Stimulated activated CD4-positive, alpha-beta T cell treated with anti-CD3 and anti-CD28 coated beads, Interleukin-12 subunit alpha, Interleukin-12 subunit beta, amount 100 ng/mL, for 24 hours (primary cell): ENCODE measurements at regions not wholly inside any gene's neighbourhood (a gene's known extent, or its start where the extent isn't known, plus 50 kb on each side); places are given as distances from the start of the nearest gene placed in this dataset.
"Not testable (repeated sequence)": the region's sequence is repeated elsewhere in the genome, so short reads cannot be mapped to it uniquely, and the experiment has no call there.

Experiments
- DNase-seq, 2 experiments: peaks; one replicate each; pipeline ENCODE4 v3.0.0-alpha.2; 2020; ENCODE audit warnings: low read depth in 2 of 2

DNA sequence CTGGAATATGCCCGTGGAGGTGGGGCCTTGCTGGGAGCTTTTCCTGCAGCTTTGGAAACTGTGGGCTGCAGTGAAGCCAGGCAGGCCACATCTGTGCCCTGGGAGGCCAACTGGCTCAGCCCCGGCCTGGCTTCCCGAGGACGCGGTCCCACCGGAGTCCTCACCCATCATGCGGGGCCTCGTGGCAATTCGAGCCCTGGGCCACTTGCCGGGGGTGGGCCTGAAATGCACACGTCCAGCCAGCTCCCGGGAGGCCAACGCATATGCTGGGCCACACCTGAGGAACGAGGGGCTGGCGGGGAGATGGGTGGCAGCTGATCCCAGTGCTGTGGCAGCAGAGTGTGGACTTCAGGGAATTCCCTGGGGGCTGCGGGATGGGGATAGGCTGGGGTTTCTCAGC lies 172.4 kb upstream of the GSE1 start:
- DNase-seq = no peak

DNA sequence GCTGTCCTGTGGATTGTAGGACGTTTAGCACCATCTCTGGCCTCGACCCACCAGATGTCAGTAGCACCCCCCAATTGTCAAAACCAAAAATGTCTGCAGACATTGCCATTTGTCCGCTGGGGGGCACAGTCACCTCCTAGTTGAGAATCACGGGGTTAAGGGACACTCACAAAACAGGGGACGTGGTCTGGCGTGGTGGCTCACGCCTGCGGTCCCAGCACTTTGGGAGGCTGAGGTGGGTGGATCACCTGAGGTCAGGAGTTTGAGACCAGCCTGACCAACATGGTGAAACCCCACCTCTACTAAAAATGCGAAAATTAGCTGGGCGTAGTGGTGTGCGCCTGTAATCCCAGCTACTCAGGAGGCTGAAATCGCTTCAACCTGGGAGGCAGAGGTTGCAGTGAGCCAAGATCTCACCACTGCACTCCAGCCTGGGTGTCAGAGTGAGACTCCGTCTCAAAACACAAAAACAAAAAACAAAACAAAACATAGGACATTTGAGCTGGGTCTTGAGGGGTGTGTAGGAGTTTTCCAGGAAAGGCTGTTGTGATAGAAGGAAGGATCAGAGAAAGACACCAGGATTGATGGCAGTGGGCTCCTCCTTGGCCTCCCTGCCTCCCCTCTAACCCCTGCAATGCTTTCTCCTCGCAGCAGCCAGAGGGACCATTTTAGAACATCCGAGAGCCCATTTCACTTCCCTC lies 171.8 kb upstream of the GSE1 start:
- DNase-seq = no peak

DNA sequence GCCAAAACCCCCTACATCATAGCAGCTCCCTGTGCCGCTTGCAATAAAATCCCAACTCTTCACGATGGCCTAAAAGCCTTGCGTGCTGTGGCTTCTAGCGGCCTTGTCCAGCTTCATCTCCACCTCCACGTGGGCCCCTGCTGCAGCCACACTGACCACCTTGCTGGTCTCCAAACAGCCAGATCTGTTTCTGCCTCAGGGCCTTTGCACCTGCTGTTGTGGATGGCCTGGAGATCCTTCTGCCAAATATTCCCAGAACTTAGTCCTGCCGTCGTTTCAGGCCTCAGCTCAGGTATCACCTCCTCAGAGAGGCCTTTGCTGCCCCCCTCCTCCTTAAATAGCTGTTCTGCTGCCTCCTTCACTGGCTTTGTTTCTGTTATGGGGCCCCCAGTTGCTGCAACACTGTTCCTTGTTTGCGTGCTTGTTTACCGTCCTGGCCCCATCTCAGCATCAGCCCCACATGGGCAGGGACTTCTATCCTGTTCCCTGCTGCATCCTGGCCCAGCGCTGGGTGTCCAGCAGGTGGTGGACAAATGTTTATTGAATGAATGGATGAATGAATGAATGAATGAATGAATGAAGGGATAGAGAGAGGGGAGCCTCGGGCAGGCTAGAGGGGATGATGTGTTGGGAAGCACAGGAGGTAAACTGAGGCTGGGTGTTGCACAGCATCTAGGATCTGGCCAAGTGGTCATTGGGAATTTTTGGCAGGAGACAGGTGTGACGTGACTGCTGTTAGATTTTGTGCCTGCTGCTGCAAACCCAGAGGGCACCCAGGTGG lies 171.0 kb upstream of the GSE1 start:
- DNase-seq = no peak

DNA sequence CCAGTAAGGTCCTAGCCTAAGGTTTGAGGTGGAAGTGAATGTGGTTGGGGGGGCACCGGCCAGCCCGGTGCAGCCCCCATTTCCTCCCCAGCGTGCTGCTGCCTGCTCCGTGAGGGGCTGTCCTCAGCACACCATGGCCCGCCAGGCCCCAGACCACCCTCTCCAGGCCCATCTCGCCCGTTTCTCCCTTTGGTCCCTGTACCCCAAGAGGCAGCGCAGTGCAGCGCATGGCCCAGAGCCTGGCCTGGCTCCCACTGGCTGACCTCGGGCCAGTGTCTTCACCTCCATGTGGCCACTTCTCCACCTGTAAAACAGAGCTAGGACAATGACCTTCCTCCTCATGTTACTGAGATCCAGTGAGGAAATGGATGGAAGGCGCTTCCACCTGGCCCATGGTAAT lies 170.0 kb upstream of the GSE1 start:
- DNase-seq = no peak

- no peak for DNase-seq
Measured at GRCh38 chr16:85443531-85443930, 169.6 kb upstream of the GSE1 start.

DNA sequence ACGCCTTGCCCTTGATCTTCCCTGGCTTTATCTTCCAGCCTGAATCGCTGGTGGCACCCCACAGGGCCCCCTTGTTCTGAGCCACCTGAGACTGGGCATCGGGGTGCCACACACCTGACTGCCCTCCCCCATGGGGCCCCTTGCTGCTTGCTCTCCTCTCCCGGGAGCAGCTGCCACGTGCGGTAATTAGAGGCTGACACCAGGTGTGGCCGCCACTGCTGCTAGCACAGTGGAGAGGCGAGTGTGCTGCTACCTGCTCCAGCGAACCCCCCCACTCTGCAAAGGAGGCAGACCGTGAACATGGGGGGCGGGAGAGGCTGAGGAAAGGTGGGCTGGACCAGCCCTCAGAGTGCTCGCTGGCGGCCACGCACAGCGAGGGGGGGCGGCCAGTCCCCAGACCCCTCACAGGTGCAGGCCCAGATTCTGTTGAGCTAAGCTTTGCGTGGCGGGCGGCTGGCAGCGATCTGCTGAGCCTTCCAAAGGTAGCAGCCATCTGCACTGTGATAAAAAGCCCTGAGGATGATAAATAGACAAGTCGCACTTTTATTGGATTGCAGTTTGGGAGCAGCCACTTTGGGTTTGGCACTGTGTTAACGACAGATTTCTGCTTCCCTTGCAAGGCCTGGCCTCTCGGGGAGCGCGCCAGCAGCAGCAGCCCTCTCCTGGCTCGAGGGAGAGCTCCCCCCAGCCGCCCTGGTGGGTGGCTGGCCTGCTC lies 167.9 kb upstream of the GSE1 start:
- DNase-seq = no peak

DNA sequence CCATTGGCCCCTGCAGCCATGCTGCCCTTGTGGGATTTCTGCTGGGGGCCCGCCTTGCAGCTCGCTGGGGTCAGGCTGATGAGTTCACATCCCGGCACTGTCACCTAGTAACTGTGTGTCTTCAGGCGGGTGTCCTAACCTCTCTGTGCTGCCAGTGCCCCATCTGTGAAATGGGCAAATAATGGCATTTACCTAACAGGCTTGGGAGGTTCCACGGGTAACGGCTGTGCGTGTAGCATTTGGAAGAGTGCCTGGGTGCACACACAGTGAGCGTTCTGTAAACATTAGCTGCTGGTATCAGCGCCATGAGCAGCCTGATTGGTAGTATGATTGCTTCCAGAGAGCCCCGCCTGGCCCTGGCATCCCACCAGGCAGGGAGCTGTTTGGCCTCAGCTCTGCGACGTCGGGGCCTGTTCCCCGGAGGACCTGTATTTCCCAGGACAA lies 167.3 kb upstream of the GSE1 start:
- no peak for DNase-seq

GRCh38 chr16:85446951-85447692 lies 166.0 kb upstream of the GSE1 start:
- no peak for DNase-seq

DNA sequence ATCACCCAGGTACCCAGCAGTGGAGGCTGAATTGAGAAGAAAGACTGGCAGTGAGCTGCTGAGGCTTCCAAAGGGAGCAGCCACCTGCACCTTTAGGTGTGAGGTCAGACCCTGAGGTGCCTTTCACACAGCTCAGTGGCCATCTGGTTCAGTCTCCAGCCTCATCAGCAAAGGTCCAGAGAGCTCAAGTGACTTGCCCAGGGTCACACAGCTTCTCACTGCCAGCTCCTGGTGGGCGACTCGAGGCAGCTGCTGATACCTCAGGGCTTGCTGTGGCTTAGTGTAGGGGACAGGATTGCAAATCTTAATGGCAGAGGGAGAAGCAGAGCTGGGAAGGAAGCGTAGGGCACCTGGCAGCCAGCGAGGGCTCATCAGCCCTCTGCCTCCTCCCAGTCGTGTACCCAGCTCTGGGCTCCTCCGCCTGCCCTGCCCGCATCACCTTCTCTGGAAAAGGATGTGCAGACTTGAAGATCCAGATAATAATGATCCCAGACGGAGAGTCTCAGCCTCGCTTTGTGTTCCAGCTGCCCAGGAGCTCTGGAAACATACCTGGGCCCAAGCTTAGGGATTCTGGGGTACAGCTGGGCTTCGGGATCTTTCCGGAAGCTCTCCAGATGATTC lies 165.3 kb upstream of the GSE1 start:
- DNase-seq = no peak

DNA sequence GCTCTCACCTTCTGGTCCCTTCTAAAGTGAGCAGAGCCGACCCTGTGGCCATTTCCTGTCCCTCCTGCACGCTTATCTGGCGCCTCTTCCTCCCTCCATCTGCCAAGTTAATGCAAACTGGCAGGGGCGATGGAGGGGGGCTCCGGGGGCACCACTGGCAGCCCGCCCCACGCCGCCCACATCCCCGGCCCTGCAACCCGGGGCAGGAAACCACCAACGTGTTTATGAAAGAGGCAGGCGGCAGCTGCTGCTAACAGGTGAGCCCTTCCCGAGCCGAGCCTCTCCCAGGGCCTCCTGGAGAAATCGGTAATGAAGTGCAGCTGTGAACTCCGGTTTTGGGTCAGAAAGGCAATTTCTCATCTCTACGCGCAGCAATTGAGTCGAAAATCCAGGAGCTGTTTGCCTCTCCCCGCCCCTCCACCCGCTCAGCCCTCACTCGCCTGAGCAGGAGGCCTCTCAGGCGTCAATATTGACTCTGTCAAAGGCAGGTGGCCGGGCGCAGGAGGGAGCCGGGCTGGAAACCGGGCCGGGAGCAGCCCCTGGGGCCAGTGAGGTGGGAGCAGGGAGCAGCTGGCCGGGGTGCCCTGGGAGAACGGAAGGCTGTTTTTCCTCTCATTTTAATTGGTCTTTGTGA lies 164.4 kb upstream of the GSE1 start:
- no peak for DNase-seq

GRCh38 chr16:85449191-85449884 lies 163.8 kb upstream of the GSE1 start:
- no peak for DNase-seq

DNA sequence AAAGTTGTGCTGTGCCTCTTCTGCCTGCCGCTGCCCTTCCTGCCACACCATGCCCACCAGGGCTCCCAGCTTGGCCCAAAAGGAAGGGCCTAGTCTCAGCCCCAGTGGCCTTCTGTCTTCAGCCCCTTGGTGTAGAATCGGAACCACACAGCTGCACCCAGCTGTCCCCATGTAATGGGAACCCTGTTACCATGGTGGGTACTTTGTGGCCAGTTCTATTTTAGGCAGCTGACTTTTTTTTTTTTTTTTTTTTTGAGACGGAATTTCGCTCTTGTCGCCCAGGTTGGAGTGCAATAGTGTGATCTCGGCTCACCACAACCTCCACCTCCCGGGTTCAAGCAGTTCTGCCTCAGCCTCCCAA lies 163.3 kb upstream of the GSE1 start:
- no peak for DNase-seq

- not testable (repeated sequence) for DNase-seq
Measured at GRCh38 chr16:85451142-85451541, 162.0 kb upstream of the GSE1 start.

DNA sequence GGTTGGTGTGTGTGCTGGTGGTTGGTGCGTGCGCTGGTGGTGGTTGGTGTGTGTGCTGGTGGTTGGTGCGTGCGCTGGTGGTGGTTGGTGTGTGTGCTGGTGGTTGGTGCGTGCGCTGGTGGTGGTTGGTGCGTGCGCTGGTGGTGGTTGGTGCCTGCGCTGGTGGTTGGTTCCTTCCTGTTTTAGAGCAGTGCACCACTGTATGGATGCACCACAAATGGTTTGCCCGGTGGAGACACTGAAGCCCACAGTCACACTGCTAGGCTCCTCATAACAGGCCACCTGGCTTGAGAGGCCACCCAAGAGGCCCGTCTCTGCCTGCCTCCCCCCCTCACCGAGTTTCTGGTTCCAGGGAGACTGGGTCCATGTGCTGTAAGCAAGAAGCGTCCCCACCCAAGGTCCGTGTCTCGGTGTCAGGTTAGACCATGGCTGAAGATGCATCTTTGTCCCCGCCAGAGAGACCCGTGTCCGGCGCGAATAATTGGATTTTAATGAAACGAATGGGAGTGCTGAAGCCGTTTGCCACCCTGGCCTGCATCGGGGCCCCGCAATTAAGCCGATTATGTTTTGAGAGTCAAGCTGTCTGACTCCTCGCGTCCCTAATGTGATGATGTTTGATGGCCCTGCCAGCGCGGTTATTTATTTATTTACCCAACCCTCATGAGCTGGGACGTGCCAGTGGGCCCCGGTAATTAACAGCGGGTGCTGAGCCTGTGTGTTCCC lies 161.3 kb upstream of the GSE1 start:
- DNase-seq = no peak

- DNase-seq = no peak
Measured at GRCh38 chr16:85452364-85453193, 160.5 kb upstream of the GSE1 start.

DNA sequence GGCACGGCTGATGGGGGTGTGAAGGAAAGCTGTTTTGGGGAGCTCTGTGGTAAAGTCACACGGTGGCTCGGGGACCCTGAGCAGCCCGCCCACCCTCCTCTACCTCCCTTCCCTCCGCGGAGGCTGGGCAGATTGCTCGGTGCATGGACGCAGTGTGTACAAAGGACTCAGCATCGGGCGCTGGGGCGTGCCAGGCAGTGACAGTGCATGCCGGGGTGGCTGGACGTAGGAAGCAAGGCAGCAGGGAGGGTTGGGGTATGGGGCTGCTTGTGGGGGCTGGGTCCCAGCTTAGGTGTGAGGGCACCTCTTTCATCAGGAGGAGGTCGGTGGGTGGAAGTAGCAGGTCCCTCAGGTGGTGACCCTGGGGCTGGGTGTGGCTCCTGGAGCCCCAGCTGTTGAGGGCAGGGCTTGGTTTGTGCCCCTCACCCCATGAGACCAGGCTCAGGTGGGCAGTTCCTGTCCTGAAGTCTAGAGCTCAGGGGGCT lies 159.9 kb upstream of the GSE1 start:
- no peak for DNase-seq

GRCh38 chr16:85453703-85454102 lies 159.4 kb upstream of the GSE1 start:
- no peak for DNase-seq

GRCh38 chr16:85454171-85454872 lies 158.8 kb upstream of the GSE1 start:
- no peak for DNase-seq
